ENCODE measurements at regions not wholly inside any gene's neighbourhood (a gene's known extent, or its start where the extent isn't known, plus 50 kb on each side); places are given as distances from the start of the nearest gene placed in this dataset.

DNA sequence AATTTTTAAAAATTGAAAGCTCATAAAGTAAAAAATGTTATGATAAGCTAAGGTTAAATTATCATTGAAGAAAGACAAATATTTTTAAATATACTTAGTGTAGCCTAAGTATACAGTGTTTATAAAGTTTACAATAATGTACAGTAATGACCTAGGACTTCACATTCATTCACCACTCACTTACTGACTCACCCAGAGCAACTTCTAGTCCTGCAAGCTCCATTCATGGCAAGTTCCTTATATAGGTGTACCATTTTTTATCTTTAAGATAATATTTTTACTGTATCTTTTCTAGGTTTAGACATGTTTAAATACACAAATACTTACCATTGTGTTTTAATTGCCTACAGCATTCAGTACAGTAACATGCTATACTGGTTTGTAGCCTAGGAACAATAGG lies 112.3 kb upstream of the RADX start:
- DNase-seq (ENCODE audit: low read depth in 2 of 2, low spot score in 1 of 2): no peak

DNA sequence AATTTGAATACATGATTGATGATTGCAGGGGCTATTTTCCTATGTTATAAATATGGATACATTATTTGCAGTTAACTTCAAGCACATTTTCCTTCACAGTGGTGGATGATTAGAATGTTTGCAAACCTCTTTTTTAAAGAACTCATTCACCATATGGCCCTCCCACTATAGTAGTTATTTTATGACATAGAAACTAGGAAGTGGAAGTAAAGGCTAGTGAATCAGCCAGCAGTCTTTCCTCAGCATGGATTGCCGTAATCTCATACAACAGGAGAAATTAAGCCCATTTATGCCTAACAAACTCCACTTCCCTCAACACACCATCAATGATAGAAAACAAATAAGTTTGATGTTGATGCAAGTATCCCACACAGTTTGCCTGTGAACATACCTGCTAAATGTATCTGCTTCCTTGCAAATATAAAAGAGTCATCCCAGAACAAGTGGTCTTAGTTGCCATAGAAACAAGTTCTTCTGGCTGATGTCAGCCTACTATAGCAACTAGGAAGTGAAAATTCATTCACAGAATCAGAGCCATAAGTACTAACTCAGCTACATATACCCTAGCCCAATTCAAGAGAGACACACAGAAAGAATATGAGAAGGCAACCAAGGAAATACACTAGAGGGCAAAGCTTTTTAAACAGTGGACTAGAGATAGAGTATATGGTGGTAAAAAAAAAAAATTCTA lies 100.9 kb upstream of the RADX start:
- DNase-seq (ENCODE audit: low read depth in 2 of 2, low spot score in 1 of 2): no peak
